ENCODE measurements at regions not wholly inside any gene's neighbourhood (a gene's known extent, or its start where the extent isn't known, plus 50 kb on each side); places are given as distances from the start of the nearest gene placed in this dataset.

DNA sequence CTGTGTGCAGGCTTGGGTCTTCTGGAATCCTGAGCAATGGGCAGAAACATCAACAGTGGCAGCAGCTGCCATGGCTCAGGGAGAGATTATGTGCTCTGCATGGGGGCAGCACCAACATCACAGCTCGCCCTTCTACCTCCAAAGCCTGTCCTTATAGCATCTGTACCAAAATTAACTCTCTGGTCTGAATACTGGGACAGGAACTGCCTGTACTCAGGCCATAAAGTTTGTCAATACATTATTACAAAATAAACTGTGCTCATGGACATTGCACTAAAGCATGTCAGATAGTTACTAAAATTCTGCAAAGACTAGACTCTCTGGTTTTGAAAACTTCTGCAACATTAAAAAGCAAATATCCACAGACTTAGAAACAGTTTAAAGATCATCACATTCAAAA is 91.6 kb downstream of the ZC3H11B start:
- no peaks in the 10 kb centered on the region for H4K20me1 ChIP-seq (ENCODE audit: low read depth)
- no peaks in the 10 kb centered on the region for H3F3A ChIP-seq (ENCODE audit: low read depth)
- DNase-seq (ENCODE audit: low spot score) = no peak
- no peaks in the 10 kb centered on the region for H3K79me2 ChIP-seq (ENCODE audit: low read depth)
- Mint-ChIP-seq H3K4me3 (no peak overlapping the region), H3K36me3 (no peaks in the 10 kb centered on the region), H3K27me3 (ENCODE audit: insufficient read depth, low read depth) (no peaks in the 10 kb centered on the region), H3K4me1 (peaks cover 2% of the 10 kb centered on the region), H3K27ac (no peak overlapping the region), H3K9me3 (peaks cover 2% of the 10 kb centered on the region)
- no peaks in the 10 kb centered on the region for H3K9me3 ChIP-seq (ENCODE audit: low read depth)
- no peak overlapping the region for H3K9ac ChIP-seq
- H3K36me3 ChIP-seq = no peaks in the 10 kb centered on the region
- H3K4me2 ChIP-seq = no peak overlapping the region
- TF ChIP-seq, protein P1, sequence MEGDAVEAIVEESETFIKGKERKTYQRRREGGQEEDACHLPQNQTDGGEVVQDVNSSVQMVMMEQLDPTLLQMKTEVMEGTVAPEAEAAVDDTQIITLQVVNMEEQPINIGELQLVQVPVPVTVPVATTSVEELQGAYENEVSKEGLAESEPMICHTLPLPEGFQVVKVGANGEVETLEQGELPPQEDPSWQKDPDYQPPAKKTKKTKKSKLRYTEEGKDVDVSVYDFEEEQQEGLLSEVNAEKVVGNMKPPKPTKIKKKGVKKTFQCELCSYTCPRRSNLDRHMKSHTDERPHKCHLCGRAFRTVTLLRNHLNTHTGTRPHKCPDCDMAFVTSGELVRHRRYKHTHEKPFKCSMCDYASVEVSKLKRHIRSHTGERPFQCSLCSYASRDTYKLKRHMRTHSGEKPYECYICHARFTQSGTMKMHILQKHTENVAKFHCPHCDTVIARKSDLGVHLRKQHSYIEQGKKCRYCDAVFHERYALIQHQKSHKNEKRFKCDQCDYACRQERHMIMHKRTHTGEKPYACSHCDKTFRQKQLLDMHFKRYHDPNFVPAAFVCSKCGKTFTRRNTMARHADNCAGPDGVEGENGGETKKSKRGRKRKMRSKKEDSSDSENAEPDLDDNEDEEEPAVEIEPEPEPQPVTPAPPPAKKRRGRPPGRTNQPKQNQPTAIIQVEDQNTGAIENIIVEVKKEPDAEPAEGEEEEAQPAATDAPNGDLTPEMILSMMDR (IDR thresholded peaks at IDR 0.05) = no peak
- TF ChIP-seq EZH2phosphoT487 (IDR thresholded peaks at IDR 0.05) = no peak
- no peak for TF ChIP-seq EZH2 (IDR thresholded peaks at IDR 0.05)
- H2AFZ ChIP-seq (replicated peaks) = no peak overlapping the region
- no peaks in the 10 kb centered on the region for H3K27me3 ChIP-seq
- no peak overlapping the region for H3K4me3 ChIP-seq
- no peak overlapping the region for H3K27ac ChIP-seq
- H3K4me1 ChIP-seq = peaks cover 7% of the 10 kb centered on the region

DNA sequence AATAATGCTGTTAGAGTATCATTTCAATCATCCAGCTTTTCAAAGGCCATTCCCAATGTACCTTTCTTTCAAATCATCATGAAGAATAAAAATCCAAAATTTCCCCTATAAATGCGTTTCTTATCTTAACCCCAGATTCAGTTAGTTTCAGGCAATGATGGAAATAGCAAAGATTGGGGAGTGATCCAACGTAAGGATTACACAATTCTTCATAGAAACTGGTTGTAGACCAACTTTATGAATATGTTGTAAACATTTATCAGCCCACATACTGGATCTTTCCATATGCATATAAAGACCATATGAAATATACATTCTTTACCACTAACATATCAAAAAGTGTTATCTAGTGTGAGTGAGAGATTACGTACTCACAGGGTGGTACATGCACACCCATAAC is 92.7 kb downstream of the ZC3H11B start:
- Histone ChIP-seq H3K9ac (no peak overlapping the region), H3K4me1 (peaks cover 7% of the 10 kb centered on the region), H3K27me3 (no peaks in the 10 kb centered on the region), H3K27ac (no peak overlapping the region), H3K4me2 (no peak overlapping the region), H3F3A (ENCODE audit: low read depth) (no peaks in the 10 kb centered on the region), H2AFZ (replicated peaks) (no peak overlapping the region), H3K79me2 (ENCODE audit: low read depth) (no peaks in the 10 kb centered on the region), H3K36me3 (no peaks in the 10 kb centered on the region), H3K4me3 (no peak overlapping the region), H3K9me3 (ENCODE audit: low read depth) (no peaks in the 10 kb centered on the region), H4K20me1 (ENCODE audit: low read depth) (no peaks in the 10 kb centered on the region)
- Mint-ChIP-seq H3K4me1 (peaks cover 2% of the 10 kb centered on the region), H3K9me3 (no peaks in the 10 kb centered on the region), H3K4me3 (no peak overlapping the region), H3K27ac (no peak overlapping the region), H3K27me3 (ENCODE audit: insufficient read depth, low read depth) (no peaks in the 10 kb centered on the region), H3K36me3 (no peaks in the 10 kb centered on the region)
- DNase-seq (ENCODE audit: low spot score) = no peak
- TF ChIP-seq, protein P1 (IDR thresholded peaks at IDR 0.05) = no peak
- no peak for TF ChIP-seq EZH2phosphoT487 (IDR thresholded peaks at IDR 0.05)
- no peak for TF ChIP-seq EZH2 (IDR thresholded peaks at IDR 0.05)

DNA sequence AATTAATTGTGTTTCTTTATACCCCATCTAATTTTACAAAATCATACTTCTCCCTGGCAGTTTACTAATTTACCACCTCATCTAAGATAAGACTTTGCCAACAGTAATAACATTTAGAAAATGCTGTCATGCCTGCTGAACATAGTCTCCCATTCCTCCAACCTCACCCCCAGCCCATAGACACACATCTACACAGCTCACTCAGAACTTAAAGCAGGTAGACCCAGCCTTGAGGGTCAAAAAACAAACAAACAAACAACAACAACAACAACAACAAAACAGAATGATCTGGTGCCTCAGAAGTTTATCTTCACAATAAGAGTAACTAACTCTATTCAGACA is 94.0 kb downstream of the ZC3H11B start:
- no peaks in the 10 kb centered on the region for H3K36me3 ChIP-seq
- H3K36me3 Mint-ChIP-seq = no peaks in the 10 kb centered on the region
- H4K20me1 ChIP-seq (ENCODE audit: low read depth) = no peaks in the 10 kb centered on the region
- no peak for TF ChIP-seq EZH2phosphoT487 (IDR thresholded peaks at IDR 0.05)
- TF ChIP-seq EZH2 (IDR thresholded peaks at IDR 0.05) = no peak
- TF ChIP-seq, protein P1 (IDR thresholded peaks at IDR 0.05) = no peak
- no peak overlapping the region for H3K4me2 ChIP-seq
- no peaks in the 10 kb centered on the region for H3K27me3 Mint-ChIP-seq (ENCODE audit: insufficient read depth, low read depth)
- no peak overlapping the region for H3K4me3 ChIP-seq
- H3K9ac ChIP-seq = no peak overlapping the region
- H3K27me3 ChIP-seq = no peaks in the 10 kb centered on the region
- H3K27ac Mint-ChIP-seq = no peak overlapping the region
- H3K4me3 Mint-ChIP-seq = no peak overlapping the region
- H2AFZ ChIP-seq (replicated peaks) = no peak overlapping the region
- peaks cover 2% of the 10 kb centered on the region for H3K4me1 Mint-ChIP-seq
- H3K27ac ChIP-seq = no peak overlapping the region
- H3K79me2 ChIP-seq (ENCODE audit: low read depth) = no peaks in the 10 kb centered on the region
- no peaks in the 10 kb centered on the region for H3F3A ChIP-seq (ENCODE audit: low read depth)
- no peaks in the 10 kb centered on the region for H3K9me3 Mint-ChIP-seq
- H3K9me3 ChIP-seq (ENCODE audit: low read depth) = no peaks in the 10 kb centered on the region
- H3K4me1 ChIP-seq = peaks cover 7% of the 10 kb centered on the region
- DNase-seq (ENCODE audit: low spot score) = no peak

Data from neural progenitor cell (in vitro differentiated cells).